SK-N-SH (cell line): ENCODE measurements at regions not wholly inside any gene's neighbourhood (a gene's known extent, or its start where the extent isn't known, plus 50 kb on each side); places are given as distances from the start of the nearest gene placed in this dataset.

Experiments
- CTCF ChIP-seq: fragments of 200-600 bp; sonication (generic); IDR thresholded peaks from 2 replicates; pipeline ENCODE4 v1.6.1; 2017; ENCODE audit warnings: antibody characterized with exemption, mild to moderate bottlenecking, moderate library complexity
- EP300 ChIP-seq, 2 experiments: IDR thresholded peaks; 2 replicates each; pipeline versions ENCODE4 v1.4.0 to v1.6.1; 2012; ENCODE audit warnings: borderline replicate concordance in 1 of 2, low read depth in 1 of 2, low read length in 1 of 2
- FOXJ3 ChIP-seq: sonication (generic); formaldehyde crosslinking; IDR thresholded peaks from 2 replicates; pipeline ENCODE4 v1.5.1; 2020; ENCODE audit warnings: mild to moderate bottlenecking, missing genetic modification reagents
- GABPA ChIP-seq: IDR thresholded peaks from 2 replicates; pipeline ENCODE4 v1.4.0; 2012; ENCODE audit warnings: low read depth, mild to moderate bottlenecking
- GATA2 ChIP-seq: sonication (generic); formaldehyde crosslinking; IDR thresholded peaks from 2 replicates; pipeline ENCODE4 v1.5.0; 2020; ENCODE audit warnings: mild to moderate bottlenecking, missing genetic modification reagents
- PBX3 ChIP-seq: IDR thresholded peaks from 2 replicates; pipeline ENCODE4; 2012
- RAD21 ChIP-seq: IDR thresholded peaks from 2 replicates; pipeline ENCODE4 v1.6.1; 2012; ENCODE audit warnings: mild to moderate bottlenecking, low read length
- ZBTB33 ChIP-seq: IDR thresholded peaks from 2 replicates; pipeline ENCODE4 v1.4.0; 2012; ENCODE audit warnings: low read depth, borderline replicate concordance

- no peak for TF ChIP-seq FOXJ3
- no peak for TF ChIP-seq ZBTB33
- no peak for TF ChIP-seq CTCF
- no peak for TF ChIP-seq GATA2 (CRISPR knock-in tag)
- no peak for TF ChIP-seq PBX3
- no peak for TF ChIP-seq GABPA
- no peak for TF ChIP-seq RAD21
- no peak for TF ChIP-seq EP300 (IDR thresholded peaks at IDR 0.05; ENCODE audit: borderline replicate concordance in 1 of 2, low read depth in 1 of 2, low read length in 1 of 2)
These were observed 80.3 kb downstream of the SKIDA1 start for GRCh38 chr10:21445163-21445562.
